ENCODE measurements at regions not wholly inside any gene's neighbourhood (a gene's known extent, or its start where the extent isn't known, plus 50 kb on each side); places are given as distances from the start of the nearest gene placed in this dataset.

- Histone ChIP-seq H3K27me3 (replicated peaks; ENCODE audit: insufficient read depth, low read length) (peaks cover 24% of the 10 kb centered on the region), H3K4me2 (ENCODE audit: low read depth, low read length) (no peak overlapping the region), H3K4me1 (ENCODE audit: low read length) (no peaks in the 10 kb centered on the region), H3K36me3 (replicated peaks; ENCODE audit: insufficient read depth, low read length) (no peaks in the 10 kb centered on the region), H2AFZ (ENCODE audit: low read length) (no peak overlapping the region), H4K20me1 (ENCODE audit: insufficient read depth, low read length) (no peaks in the 10 kb centered on the region), H3F3A (ENCODE audit: insufficient read depth, low read length) (no peaks in the 10 kb centered on the region), H3K27ac (ENCODE audit: low read length) (no peak overlapping the region), H3K9ac (ENCODE audit: low read length) (no peak overlapping the region), H3K9me3 (replicated peaks; ENCODE audit: insufficient read depth, low read length) (no peaks in the 10 kb centered on the region), H3K4me3 (ENCODE audit: low read length) (no peak overlapping the region), H3K79me2 (ENCODE audit: low read length) (no peaks in the 10 kb centered on the region), H3K9me2 (replicated peaks; ENCODE audit: insufficient read depth, low read length) (no peaks in the 10 kb centered on the region)
- DNase-seq, result no peak
- TF ChIP-seq EZH2 (optimal IDR thresholded peaks at IDR 0.05; ENCODE audit: low read depth, low read length), result no peak
- no peak for TF ChIP-seq CTCF (IDR thresholded peaks at IDR 0.05; ENCODE audit: low read length)
- no peak for TF ChIP-seq EZH2phosphoT487 (IDR thresholded peaks at IDR 0.05; ENCODE audit: low read length)
Measured at GRCh38 chr16:86419518-86419917, 90.8 kb upstream of the FOXF1 start.

- no peak overlapping the region for H3K9ac ChIP-seq (ENCODE audit: low read length)
- H3K9me2 ChIP-seq (replicated peaks; ENCODE audit: insufficient read depth, low read length), result no peaks in the 10 kb centered on the region
- no peak overlapping the region for H2AFZ ChIP-seq (ENCODE audit: low read length)
- H4K20me1 ChIP-seq (ENCODE audit: insufficient read depth, low read length), result no peaks in the 10 kb centered on the region
- no peaks in the 10 kb centered on the region for H3K36me3 ChIP-seq (replicated peaks; ENCODE audit: insufficient read depth, low read length)
- H3K4me3 ChIP-seq (ENCODE audit: low read length), result no peak overlapping the region
- no peaks in the 10 kb centered on the region for H3K4me1 ChIP-seq (ENCODE audit: low read length)
- TF ChIP-seq EZH2 (optimal IDR thresholded peaks at IDR 0.05; ENCODE audit: low read depth, low read length) (no peak), EZH2phosphoT487 (IDR thresholded peaks at IDR 0.05; ENCODE audit: low read length) (no peak), CTCF (IDR thresholded peaks at IDR 0.05; ENCODE audit: low read length) (no peak)
- H3K27ac ChIP-seq (ENCODE audit: low read length), result no peak overlapping the region
- no peaks in the 10 kb centered on the region for H3F3A ChIP-seq (ENCODE audit: insufficient read depth, low read length)
- peaks cover 32% of the 10 kb centered on the region for H3K27me3 ChIP-seq (replicated peaks; ENCODE audit: insufficient read depth, low read length)
- no peaks in the 10 kb centered on the region for H3K9me3 ChIP-seq (replicated peaks; ENCODE audit: insufficient read depth, low read length)
- DNase-seq, result no peak
- no peaks in the 10 kb centered on the region for H3K79me2 ChIP-seq (ENCODE audit: low read length)
- H3K4me2 ChIP-seq (ENCODE audit: low read depth, low read length), result no peak overlapping the region
Measured at GRCh38 chr16:86421995-86422394, 88.3 kb upstream of the FOXF1 start.

- TF ChIP-seq EZH2 (optimal IDR thresholded peaks at IDR 0.05; ENCODE audit: low read depth, low read length) (no peak), EZH2phosphoT487 (IDR thresholded peaks at IDR 0.05; ENCODE audit: low read length) (no peak), CTCF (IDR thresholded peaks at IDR 0.05; ENCODE audit: low read length) (no peak)
- no peak overlapping the region for H3K4me3 ChIP-seq (ENCODE audit: low read length)
- no peak overlapping the region for H3K27ac ChIP-seq (ENCODE audit: low read length)
- peaks cover 41% of the 10 kb centered on the region for H3K27me3 ChIP-seq (replicated peaks; ENCODE audit: insufficient read depth, low read length)
- no peak overlapping the region for H3K9ac ChIP-seq (ENCODE audit: low read length)
- no peak for DNase-seq
- H3K9me3 ChIP-seq (replicated peaks; ENCODE audit: insufficient read depth, low read length), result no peaks in the 10 kb centered on the region
- H3K9me2 ChIP-seq (replicated peaks; ENCODE audit: insufficient read depth, low read length), result no peaks in the 10 kb centered on the region
- no peaks in the 10 kb centered on the region for H3K36me3 ChIP-seq (replicated peaks; ENCODE audit: insufficient read depth, low read length)
- no peak overlapping the region for H2AFZ ChIP-seq (ENCODE audit: low read length)
- H3K4me1 ChIP-seq (ENCODE audit: low read length), result no peaks in the 10 kb centered on the region
- no peaks in the 10 kb centered on the region for H4K20me1 ChIP-seq (ENCODE audit: insufficient read depth, low read length)
- H3F3A ChIP-seq (ENCODE audit: insufficient read depth, low read length), result no peaks in the 10 kb centered on the region
- H3K4me2 ChIP-seq (ENCODE audit: low read depth, low read length), result no peak overlapping the region
- H3K79me2 ChIP-seq (ENCODE audit: low read length), result no peaks in the 10 kb centered on the region
Measured at GRCh38 chr16:86424398-86424797, 85.9 kb upstream of the FOXF1 start.
